ENCODE measurements at regions not wholly inside any gene's neighbourhood (a gene's known extent, or its start where the extent isn't known, plus 50 kb on each side); places are given as distances from the start of the nearest gene placed in this dataset.

DNA sequence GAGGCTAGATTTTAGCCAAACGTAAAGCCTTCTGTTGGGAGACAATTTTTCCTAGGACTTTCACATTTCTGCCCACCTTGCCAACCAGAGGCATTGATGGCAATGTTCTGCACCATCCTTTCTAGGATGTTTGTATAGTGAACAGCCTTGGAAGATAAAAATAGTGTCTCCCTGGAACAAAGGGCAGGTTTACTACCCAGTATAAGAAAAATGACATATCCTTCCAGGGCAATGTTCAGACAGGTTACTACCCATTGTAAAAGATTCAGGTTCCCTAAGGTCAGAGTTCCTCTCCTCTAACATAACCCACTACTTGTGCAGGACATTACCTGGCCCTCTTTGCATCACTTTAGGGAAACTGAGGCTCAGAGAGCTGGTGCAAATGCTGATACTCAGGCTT lies 248.2 kb upstream of the VEPH1 start:
- H3K4me1 Mint-ChIP-seq = no peaks in the 10 kb centered on the region
- Histone ChIP-seq H3K9me3 (ENCODE audit: control insufficient read depth in 2 of 2, low read length in 2 of 2) (no peaks in the 10 kb centered on the region), H3K27ac (ENCODE audit: insufficient read depth, low read length, poor library complexity, severe bottlenecking) (no peak overlapping the region), H3K4me1 (ENCODE audit: control insufficient read depth, insufficient read depth, low read length, poor library complexity, severe bottlenecking) (no peaks in the 10 kb centered on the region), H3K27me3 (ENCODE audit: control insufficient read depth, insufficient read depth, low read length) (no peaks in the 10 kb centered on the region), H3K36me3 (ENCODE audit: control insufficient read depth, insufficient read depth, low read length) (no peaks in the 10 kb centered on the region), H3K4me3 (ENCODE audit: low read depth, low read length) (no peak overlapping the region)
- H3K36me3 Mint-ChIP-seq = no peaks in the 10 kb centered on the region
- no peak overlapping the region for H3K27ac Mint-ChIP-seq
- no peak overlapping the region for H3K4me3 Mint-ChIP-seq
- no peaks in the 10 kb centered on the region for H3K27me3 Mint-ChIP-seq
- H3K9me3 Mint-ChIP-seq = peaks cover 0 to 10% (median 1%) of the 10 kb centered on the region in 7 donors
- ATAC-seq (ENCODE audit: low read depth in 2 of 2) = no peak
- DNase-seq = no peak

GRCh38 chr3:157746391-157746790 lies 243.2 kb upstream of the VEPH1 start:
- Mint-ChIP-seq H3K4me3 (no peak overlapping the region), H3K9me3 (peaks cover 0 to 17% (median 6%) of the 10 kb centered on the region in 7 donors), H3K27ac (no peak overlapping the region), H3K36me3 (no peaks in the 10 kb centered on the region), H3K4me1 (no peaks in the 10 kb centered on the region), H3K27me3 (no peaks in the 10 kb centered on the region)
- Histone ChIP-seq H3K4me1 (ENCODE audit: control insufficient read depth, insufficient read depth, low read length, poor library complexity, severe bottlenecking) (no peaks in the 10 kb centered on the region), H3K27me3 (ENCODE audit: control insufficient read depth, insufficient read depth, low read length) (no peaks in the 10 kb centered on the region), H3K36me3 (ENCODE audit: control insufficient read depth, insufficient read depth, low read length) (no peaks in the 10 kb centered on the region), H3K27ac (ENCODE audit: insufficient read depth, low read length, poor library complexity, severe bottlenecking) (no peak overlapping the region), H3K9me3 (ENCODE audit: control insufficient read depth in 2 of 2, low read length in 2 of 2) (no peaks in the 10 kb centered on the region), H3K4me3 (ENCODE audit: low read depth, low read length) (no peak overlapping the region)
- no peak for ATAC-seq (ENCODE audit: low read depth in 2 of 2)
- DNase-seq = no peak

DNA sequence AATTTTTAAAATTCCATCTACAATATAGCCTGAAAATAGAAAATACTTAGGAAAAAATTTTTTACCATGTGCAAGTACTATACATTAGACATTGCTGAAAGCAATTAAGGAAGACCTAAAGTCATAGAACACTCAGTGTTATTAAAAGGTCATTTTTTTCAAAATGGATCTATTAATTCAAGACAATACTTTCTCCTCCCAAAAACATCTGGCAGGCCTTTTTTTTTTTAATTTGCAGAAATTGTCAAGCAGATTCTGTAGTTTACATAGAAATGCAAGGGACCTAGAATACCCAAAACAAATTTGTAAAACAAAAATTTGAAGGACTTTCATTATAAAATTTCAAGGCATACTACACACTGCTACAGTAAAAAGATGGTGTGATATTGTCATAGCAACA lies 238.4 kb upstream of the VEPH1 start:
- no peak overlapping the region for H3K4me3 ChIP-seq (ENCODE audit: low read depth, low read length)
- H3K4me3 Mint-ChIP-seq = no peak overlapping the region
- H3K9me3 ChIP-seq (ENCODE audit: control insufficient read depth in 2 of 2, low read length in 2 of 2) = no peaks in the 10 kb centered on the region
- DNase-seq = no peak
- no peaks in the 10 kb centered on the region for H3K4me1 ChIP-seq (ENCODE audit: control insufficient read depth, insufficient read depth, low read length, poor library complexity, severe bottlenecking)
- H3K27ac ChIP-seq (ENCODE audit: insufficient read depth, low read length, poor library complexity, severe bottlenecking) = no peak overlapping the region
- no peaks in the 10 kb centered on the region for H3K36me3 ChIP-seq (ENCODE audit: control insufficient read depth, insufficient read depth, low read length)
- no peaks in the 10 kb centered on the region for H3K27me3 ChIP-seq (ENCODE audit: control insufficient read depth, insufficient read depth, low read length)
- H3K27ac Mint-ChIP-seq = no peak overlapping the region
- no peaks in the 10 kb centered on the region for H3K36me3 Mint-ChIP-seq
- no peaks in the 10 kb centered on the region for H3K4me1 Mint-ChIP-seq
- ATAC-seq (ENCODE audit: low read depth in 2 of 2) = no peak
- no peaks in the 10 kb centered on the region for H3K27me3 Mint-ChIP-seq
- H3K9me3 Mint-ChIP-seq = peaks cover 0 to 9% (median 3%) of the 10 kb centered on the region in 7 donors

GRCh38 chr3:157738441-157738840 lies 235.2 kb upstream of the VEPH1 start:
- Mint-ChIP-seq H3K4me3 (no peak overlapping the region), H3K9me3 (peaks cover 0 to 23% (median 4%) of the 10 kb centered on the region in 7 donors), H3K27ac (no peak overlapping the region), H3K4me1 (no peaks in the 10 kb centered on the region), H3K36me3 (no peaks in the 10 kb centered on the region), H3K27me3 (no peaks in the 10 kb centered on the region)
- DNase-seq (no peak), ATAC-seq (ENCODE audit: low read depth in 2 of 2) (no peak)
- H3K4me1 ChIP-seq (ENCODE audit: control insufficient read depth, insufficient read depth, low read length, poor library complexity, severe bottlenecking) = no peaks in the 10 kb centered on the region
- H3K9me3 ChIP-seq (ENCODE audit: control insufficient read depth in 2 of 2, low read length in 2 of 2) = no peaks in the 10 kb centered on the region
- no peaks in the 10 kb centered on the region for H3K36me3 ChIP-seq (ENCODE audit: control insufficient read depth, insufficient read depth, low read length)
- no peak overlapping the region for H3K27ac ChIP-seq (ENCODE audit: insufficient read depth, low read length, poor library complexity, severe bottlenecking)
- H3K4me3 ChIP-seq (ENCODE audit: low read depth, low read length) = no peak overlapping the region
- H3K27me3 ChIP-seq (ENCODE audit: control insufficient read depth, insufficient read depth, low read length) = no peaks in the 10 kb centered on the region

DNA sequence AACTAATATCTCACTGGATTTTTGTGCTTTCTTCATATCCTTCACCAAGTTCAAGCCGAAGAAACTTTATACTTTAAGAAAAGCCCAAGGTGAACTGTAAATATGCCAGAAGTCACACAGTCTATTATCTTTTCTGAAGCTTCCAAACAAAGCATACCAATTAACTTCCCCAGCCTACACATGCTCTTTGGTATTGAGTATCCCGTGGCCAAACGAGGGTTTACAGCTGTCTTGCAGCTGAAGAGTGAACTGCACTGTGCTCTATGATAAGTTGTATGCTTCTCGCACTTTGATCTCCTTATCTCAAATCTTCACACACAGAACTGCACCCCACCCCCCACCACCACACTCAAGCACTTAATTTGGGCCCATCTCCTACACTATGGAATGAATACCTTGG lies 215.6 kb upstream of the VEPH1 start:
- ATAC-seq (ENCODE audit: low read depth in 2 of 2) = no peak
- no peaks in the 10 kb centered on the region for H3K27me3 Mint-ChIP-seq
- no peaks in the 10 kb centered on the region for H3K4me1 ChIP-seq (ENCODE audit: control insufficient read depth, insufficient read depth, low read length, poor library complexity, severe bottlenecking)

DNA sequence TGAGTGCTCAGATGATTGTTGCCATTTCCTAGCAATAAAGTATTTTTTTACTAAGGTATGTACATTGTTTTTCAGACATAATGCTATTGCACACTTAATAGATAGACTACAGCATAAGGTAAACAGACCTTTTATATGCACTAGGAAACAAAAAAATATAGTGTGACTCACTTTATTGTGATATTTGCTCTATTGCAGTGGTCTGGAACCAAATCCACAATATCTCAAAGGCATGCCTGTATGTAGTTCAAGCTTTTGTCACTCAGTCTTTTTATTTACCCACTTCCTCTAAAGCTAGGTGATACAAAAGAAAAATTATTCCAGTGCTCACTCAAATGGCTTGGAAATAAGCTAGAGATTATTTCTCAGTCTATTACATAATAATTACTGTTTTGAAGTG lies 209.9 kb upstream of the VEPH1 start:
- Histone ChIP-seq H3K4me1 (ENCODE audit: control insufficient read depth, insufficient read depth, low read length, poor library complexity, severe bottlenecking) (no peaks in the 10 kb centered on the region), H3K36me3 (ENCODE audit: control insufficient read depth, insufficient read depth, low read length) (no peaks in the 10 kb centered on the region), H3K27ac (ENCODE audit: insufficient read depth, low read length, poor library complexity, severe bottlenecking) (no peak overlapping the region), H3K27me3 (ENCODE audit: control insufficient read depth, insufficient read depth, low read length) (no peaks in the 10 kb centered on the region), H3K4me3 (ENCODE audit: low read depth, low read length) (no peak overlapping the region), H3K9me3 (ENCODE audit: control insufficient read depth in 2 of 2, low read length in 2 of 2) (no peaks in the 10 kb centered on the region)
- no peaks in the 10 kb centered on the region for H3K36me3 Mint-ChIP-seq
- H3K4me3 Mint-ChIP-seq = no peak overlapping the region
- H3K9me3 Mint-ChIP-seq = peaks cover 0 to 11% (median 2%) of the 10 kb centered on the region in 7 donors
- ATAC-seq (ENCODE audit: low read depth in 2 of 2) = no peak
- H3K27me3 Mint-ChIP-seq = no peaks in the 10 kb centered on the region
- no peak for DNase-seq
- no peak overlapping the region for H3K27ac Mint-ChIP-seq
- no peaks in the 10 kb centered on the region for H3K4me1 Mint-ChIP-seq

More for the DNA sequence above, 215.6 kb upstream of the VEPH1 start:
- Mint-ChIP-seq H3K36me3 (no peaks in the 10 kb centered on the region), H3K9me3 (peaks cover 3 to 14% (median 6%) of the 10 kb centered on the region in 7 donors), H3K4me3 (no peak overlapping the region), H3K4me1 (no peaks in the 10 kb centered on the region), H3K27ac (no peak overlapping the region)
- Histone ChIP-seq H3K4me3 (ENCODE audit: low read depth, low read length) (no peak overlapping the region), H3K36me3 (ENCODE audit: control insufficient read depth, insufficient read depth, low read length) (no peaks in the 10 kb centered on the region), H3K9me3 (ENCODE audit: control insufficient read depth in 2 of 2, low read length in 2 of 2) (peaks cover 0 to 4% of the 10 kb centered on the region in 2 experiments), H3K27me3 (ENCODE audit: control insufficient read depth, insufficient read depth, low read length) (no peaks in the 10 kb centered on the region), H3K27ac (ENCODE audit: insufficient read depth, low read length, poor library complexity, severe bottlenecking) (no peak overlapping the region)
- no peak for DNase-seq

GRCh38 chr3:157705258-157705657 lies 202.0 kb upstream of the VEPH1 start:
- Mint-ChIP-seq H3K4me3 (no peak overlapping the region), H3K27ac (no peak overlapping the region), H3K36me3 (no peaks in the 10 kb centered on the region), H3K9me3 (peaks cover 0 to 6% (median 0%) of the 10 kb centered on the region in 7 donors), H3K27me3 (no peaks in the 10 kb centered on the region), H3K4me1 (no peaks in the 10 kb centered on the region)
- no peaks in the 10 kb centered on the region for H3K9me3 ChIP-seq (ENCODE audit: control insufficient read depth in 2 of 2, low read length in 2 of 2)
- H3K27ac ChIP-seq (ENCODE audit: insufficient read depth, low read length, poor library complexity, severe bottlenecking) = no peak overlapping the region
- H3K4me1 ChIP-seq (ENCODE audit: control insufficient read depth, insufficient read depth, low read length, poor library complexity, severe bottlenecking) = no peaks in the 10 kb centered on the region
- no peaks in the 10 kb centered on the region for H3K36me3 ChIP-seq (ENCODE audit: control insufficient read depth, insufficient read depth, low read length)
- H3K4me3 ChIP-seq (ENCODE audit: low read depth, low read length) = no peak overlapping the region
- H3K27me3 ChIP-seq (ENCODE audit: control insufficient read depth, insufficient read depth, low read length) = no peaks in the 10 kb centered on the region
- ATAC-seq (ENCODE audit: low read depth in 2 of 2) (no peak), DNase-seq (no peak)

DNA sequence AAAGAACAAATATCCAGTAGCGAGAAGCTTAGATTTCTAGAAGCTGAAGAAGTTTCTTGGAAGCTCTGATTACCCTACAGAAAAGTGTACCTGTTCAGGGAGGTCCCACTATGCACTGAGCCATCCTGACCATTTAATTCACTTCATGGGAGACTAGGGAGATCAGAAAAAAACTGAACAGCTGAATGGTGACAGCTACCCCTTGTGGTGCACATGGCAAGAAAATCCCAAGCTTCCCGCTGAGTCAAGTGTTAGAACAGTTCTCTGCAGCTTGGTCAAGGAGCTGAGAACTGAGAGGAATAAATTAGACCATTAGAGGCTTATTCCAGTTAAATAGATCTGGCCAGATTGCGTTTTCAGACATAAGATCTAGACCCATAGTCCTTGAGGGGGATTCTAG lies 197.2 kb upstream of the VEPH1 start:
- peaks cover 0 to 7% (median 0%) of the 10 kb centered on the region in 7 donors for H3K9me3 Mint-ChIP-seq
- H3K27me3 ChIP-seq (ENCODE audit: control insufficient read depth, insufficient read depth, low read length) = no peaks in the 10 kb centered on the region
- H3K27ac ChIP-seq (ENCODE audit: insufficient read depth, low read length, poor library complexity, severe bottlenecking) = no peak overlapping the region
- no peaks in the 10 kb centered on the region for H3K4me1 Mint-ChIP-seq
- no peaks in the 10 kb centered on the region for H3K36me3 Mint-ChIP-seq
- no peak overlapping the region for H3K4me3 Mint-ChIP-seq
- ATAC-seq (ENCODE audit: low read depth in 2 of 2) = no peak
- no peaks in the 10 kb centered on the region for H3K36me3 ChIP-seq (ENCODE audit: control insufficient read depth, insufficient read depth, low read length)
- H3K9me3 ChIP-seq (ENCODE audit: control insufficient read depth in 2 of 2, low read length in 2 of 2) = no peaks in the 10 kb centered on the region
- H3K4me3 ChIP-seq (ENCODE audit: low read depth, low read length) = no peak overlapping the region
- no peak overlapping the region for H3K27ac Mint-ChIP-seq
- no peaks in the 10 kb centered on the region for H3K4me1 ChIP-seq (ENCODE audit: control insufficient read depth, insufficient read depth, low read length, poor library complexity, severe bottlenecking)
- DNase-seq = no peak
- H3K27me3 Mint-ChIP-seq = no peaks in the 10 kb centered on the region
